Spleen (tissue), 11 donors: ENCODE measurements at regions not wholly inside any gene's neighbourhood (a gene's known extent, or its start where the extent isn't known, plus 50 kb on each side); places are given as distances from the start of the nearest gene placed in this dataset.

Experiments used
- DNase-seq: peaks from one replicate; pipeline ENCODE4 v3.0.0-alpha.2; 2020
- H3K27ac ChIP-seq, 8 donors: fragments of 200-600 bp; sonication (generic) in 7 of 8; 1 replicate in 4 of 8; 2 replicates in 4 of 8; pipeline versions ENCODE4 v1.5.0 to v1.8.0; 2016 to 2021; ENCODE audit warnings: inconsistent platforms in 4 of 8, mild to moderate bottlenecking in 4 of 8, moderate library complexity in 1 of 8
- H3K27me3 ChIP-seq, 7 donors: fragments of 200-600 bp; sonication (generic) in 6 of 7; replicated peaks in 1 of 7; 1 replicate in 4 of 7; 2 replicates in 3 of 7; pipeline versions ENCODE4 v1.5.0 to v1.8.0; 2016 to 2021; ENCODE audit warnings: inconsistent platforms in 3 of 7, mild to moderate bottlenecking in 1 of 7
- H3K36me3 ChIP-seq, 6 donors: fragments of 200-600 bp; sonication (generic) in 5 of 6; 1 replicate in 4 of 6; 2 replicates in 2 of 6; pipeline versions ENCODE4 v1.5.0 to v1.8.0; 2016 to 2021; ENCODE audit warnings: inconsistent platforms in 2 of 6
- H3K4me1 ChIP-seq, 6 donors: fragments of 200-600 bp; sonication (generic) in 5 of 6; 1 replicate in 3 of 6; 2 replicates in 3 of 6; pipeline versions ENCODE4 v1.5.0 to v1.8.0; 2016 to 2021; ENCODE audit warnings: inconsistent platforms in 3 of 6
- H3K4me3 ChIP-seq, 8 donors: fragments of 200-600 bp; sonication (generic) in 7 of 8; 1 replicate in 4 of 8; 2 replicates in 4 of 8; pipeline versions ENCODE4 v1.5.0 to v1.8.0; 2016 to 2021; ENCODE audit warnings: inconsistent platforms in 4 of 8, mild to moderate bottlenecking in 4 of 8, moderate library complexity in 2 of 8
- H3K9me3 ChIP-seq, 8 donors: fragments of 200-600 bp; sonication (generic) in 7 of 8; 1 replicate in 4 of 8; 2 replicates in 4 of 8; pipeline versions ENCODE4 v1.5.0 to v1.8.0; 2016 to 2021; ENCODE audit warnings: inconsistent platforms in 4 of 8
- CTCF ChIP-seq, 11 experiments: fragments of 200-600 bp in 7 of 11; fragments of 450-650 bp in 4 of 11; sonication (generic) in 4 of 11; IDR thresholded peaks in 8 of 11; conservative IDR thresholded peaks in 3 of 11; 1 replicate in 7 of 11; 2 replicates in 4 of 11; pipeline versions ENCODE4 v1.4.0 to v1.8.0; 2016 to 2021; ENCODE audit warnings: antibody characterized with exemption in 11 of 11, inconsistent platforms in 4 of 11, mild to moderate bottlenecking in 1 of 11
- POLR2A ChIP-seq, 3 donors: fragments of 450-650 bp; IDR thresholded peaks; one replicate each; pipeline ENCODE4 v1.5.1; 2017; ENCODE audit warnings: antibody characterized with exemption in 3 of 3, mild to moderate bottlenecking in 1 of 3
- POLR2AphosphoS5 ChIP-seq, 3 donors: sonication (generic); formaldehyde crosslinking; IDR thresholded peaks; one replicate each; pipeline ENCODE4 v1.5.1; 2017; ENCODE audit warnings: antibody characterized with exemption in 3 of 3
- WGBS, 5 donors: extraction: QIAGEN DNeasy Blood & Tissue Kit in 3 of 5; methylation state at CpG; one replicate each; pipeline versions ENCODE4 v1.1.5 to v1.1.7; 2013 to 2018; 5-methylcytosine and 5-hydroxymethylcytosine counted together
- intact Hi-C: fragments of 100-400 bp; cut with DNase I; formaldehyde crosslinking; loops from one replicate; pipeline ENCODE4 v1.15.0; 2023; ENCODE audit warnings: low total_unique reads
- donor health status: healthy with polysubstance abuse.
- donor health status: DM: no; HTN: no; CAD: no; lungs with moderate emphysema.
- donor health status: DM: no; HTN: no; CAD: no.
- donor health status: Bipolar disorder and iron deficiency.
- donor health status: healthy.
- donor health status: DM: no; HTN: no; CAD: no.
- donor health status: DM: yes; HTN: yes; CAD: no.

DNA sequence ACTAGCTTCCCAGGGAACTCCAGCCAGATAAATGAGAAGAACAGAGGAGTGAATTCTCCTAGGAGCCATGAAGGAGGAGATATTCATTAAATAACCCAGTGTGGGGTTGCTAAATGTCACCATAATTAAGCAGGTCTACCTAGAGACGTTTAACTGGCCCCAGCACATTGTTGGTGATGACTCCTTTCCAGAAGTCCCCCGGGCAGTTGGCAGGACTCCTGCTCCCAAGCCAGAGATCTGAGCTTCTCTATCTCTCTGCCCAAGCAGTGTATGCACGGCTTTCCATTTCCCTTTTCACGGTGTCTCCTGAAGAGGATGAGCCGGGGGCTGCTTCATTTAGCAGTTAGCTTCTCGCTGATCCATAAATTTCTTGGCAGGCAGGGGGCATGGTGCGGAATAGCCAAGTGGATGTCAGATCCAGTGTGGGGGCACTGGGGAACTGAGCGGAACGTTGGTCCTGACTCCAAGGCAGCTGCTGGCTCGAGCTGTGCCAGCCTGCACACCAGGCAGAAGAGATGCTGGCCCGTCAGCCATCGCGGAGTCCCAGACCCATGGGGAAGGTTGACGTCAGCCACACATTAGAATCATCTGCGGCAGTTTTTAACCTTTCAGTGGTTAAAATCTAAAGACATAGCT is 142.0 kb upstream of the NPY start:
- no peak overlapping the region for H3K27ac ChIP-seq
- no peak for DNase-seq
- intact Hi-C loops = no loop called here
- H3K27me3 ChIP-seq = peaks cover 0 to 12% (median 0%) of the 10 kb centered on the region in 7 donors
- no peak overlapping the region for H3K4me3 ChIP-seq
- H3K36me3 ChIP-seq = no peaks in the 10 kb centered on the region
- TF ChIP-seq POLR2A (IDR thresholded peaks at IDR 0.05) = no peak
- TF ChIP-seq POLR2AphosphoS5 (IDR thresholded peaks at IDR 0.05) = no peak
- TF ChIP-seq CTCF (IDR thresholded peaks at IDR 0.05 in 8 of 11, conservative IDR thresholded peaks at IDR 0.05 in 3 of 11) = no peak
- WGBS, 5 donors = 72 to 86% (median 78%) methylated on average over 15 of the region's 15 CpGs
- H3K9me3 ChIP-seq = no peaks in the 10 kb centered on the region
- no peaks in the 10 kb centered on the region for H3K4me1 ChIP-seq

DNA sequence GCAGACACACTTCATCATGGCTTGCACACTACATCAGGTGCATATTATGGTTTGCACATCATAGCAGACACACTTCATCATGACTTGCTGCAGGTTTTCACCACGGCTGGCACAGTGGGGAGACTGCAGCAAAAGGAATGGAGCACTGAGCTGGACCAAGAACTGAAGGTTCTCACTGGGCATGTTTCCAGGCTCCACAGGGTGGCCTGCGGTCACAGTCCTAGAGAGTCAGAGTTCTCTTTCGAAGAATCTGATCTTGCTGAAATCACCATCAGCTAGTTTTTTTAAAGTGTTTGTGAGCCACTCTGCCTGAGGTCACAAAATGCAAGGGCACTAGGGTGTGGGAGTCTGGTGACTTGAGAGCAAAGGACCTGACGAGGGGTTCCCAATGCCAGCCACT is 140.4 kb upstream of the NPY start:
- H3K36me3 ChIP-seq = no peaks in the 10 kb centered on the region
- intact Hi-C loops = no loop called here
- no peak for DNase-seq
- WGBS, 5 donors = 83 to 89% (median 85%) methylated on average over 4 of the region's 4 CpGs
- no peak overlapping the region for H3K4me3 ChIP-seq
- H3K4me1 ChIP-seq = no peaks in the 10 kb centered on the region
- no peak overlapping the region for H3K27ac ChIP-seq
- H3K27me3 ChIP-seq = peaks cover 0 to 12% (median 0%) of the 10 kb centered on the region in 7 donors
- TF ChIP-seq POLR2AphosphoS5 (IDR thresholded peaks at IDR 0.05) = no peak
- TF ChIP-seq CTCF (IDR thresholded peaks at IDR 0.05 in 8 of 11, conservative IDR thresholded peaks at IDR 0.05 in 3 of 11) = no peak
- TF ChIP-seq POLR2A (IDR thresholded peaks at IDR 0.05) = no peak
- H3K9me3 ChIP-seq = no peaks in the 10 kb centered on the region

DNA sequence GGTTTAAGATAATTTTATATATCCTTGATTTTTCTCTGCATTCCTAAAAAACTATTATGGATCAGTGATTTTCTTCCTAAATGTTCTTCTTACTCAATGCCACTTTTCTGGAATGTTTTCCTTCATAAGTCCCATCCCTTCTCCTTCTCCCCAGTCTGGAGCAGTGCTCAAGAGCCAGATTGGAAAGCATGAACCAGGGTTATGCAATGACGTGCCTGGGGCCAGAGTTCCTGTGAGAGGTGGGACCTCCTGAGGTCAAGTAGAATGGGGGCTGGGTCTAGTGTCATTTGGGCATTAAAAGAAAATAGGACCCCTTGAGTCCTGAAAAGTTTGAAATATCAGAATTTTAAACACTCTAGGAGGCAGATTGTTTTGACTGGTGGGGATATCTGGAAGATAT is 132.0 kb upstream of the NPY start:
- intact Hi-C loops = no loop called here
- TF ChIP-seq POLR2AphosphoS5 (IDR thresholded peaks at IDR 0.05) (no peak), CTCF (IDR thresholded peaks at IDR 0.05 in 8 of 11, conservative IDR thresholded peaks at IDR 0.05 in 3 of 11) (no peak), POLR2A (IDR thresholded peaks at IDR 0.05) (no peak)
- no peaks in the 10 kb centered on the region for H3K4me1 ChIP-seq
- DNase-seq = no peak
- no peaks in the 10 kb centered on the region for H3K27me3 ChIP-seq
- 50 to 79% (median 58%) methylated on average over 1 of the region's 1 CpG for WGBS, 5 donors
- H3K27ac ChIP-seq = no peak overlapping the region
- H3K4me3 ChIP-seq = no peak overlapping the region
- H3K36me3 ChIP-seq = no peaks in the 10 kb centered on the region
- H3K9me3 ChIP-seq = peaks cover 0 to 26% (median 18%) of the 10 kb centered on the region in 8 donors

- Histone ChIP-seq H3K4me3 (no peak overlapping the region), H3K27ac (no peak overlapping the region), H3K4me1 (no peaks in the 10 kb centered on the region), H3K27me3 (no peaks in the 10 kb centered on the region), H3K9me3 (peaks cover 0 to 26% (median 18%) of the 10 kb centered on the region in 8 donors), H3K36me3 (no peaks in the 10 kb centered on the region)
- 25 to 56% (median 50%) methylated on average over 1 of the region's 1 CpG for WGBS, 5 donors
- DNase-seq = no peak
- intact Hi-C loops = no loop called here
- no peak for TF ChIP-seq POLR2AphosphoS5 (IDR thresholded peaks at IDR 0.05)
- TF ChIP-seq POLR2A (IDR thresholded peaks at IDR 0.05) = no peak
- no peak for TF ChIP-seq CTCF (IDR thresholded peaks at IDR 0.05 in 8 of 11, conservative IDR thresholded peaks at IDR 0.05 in 3 of 11)
These were observed 131.6 kb upstream of the NPY start for GRCh38 chr7:24152356-24152755.
